ENCODE measurements at regions not wholly inside any gene's neighbourhood (a gene's known extent, or its start where the extent isn't known, plus 50 kb on each side); places are given as distances from the start of the nearest gene placed in this dataset.
"Not testable (repeated sequence)": the region's sequence is repeated elsewhere in the genome, so short reads cannot be mapped to it uniquely, and the experiment has no call there.

DNA sequence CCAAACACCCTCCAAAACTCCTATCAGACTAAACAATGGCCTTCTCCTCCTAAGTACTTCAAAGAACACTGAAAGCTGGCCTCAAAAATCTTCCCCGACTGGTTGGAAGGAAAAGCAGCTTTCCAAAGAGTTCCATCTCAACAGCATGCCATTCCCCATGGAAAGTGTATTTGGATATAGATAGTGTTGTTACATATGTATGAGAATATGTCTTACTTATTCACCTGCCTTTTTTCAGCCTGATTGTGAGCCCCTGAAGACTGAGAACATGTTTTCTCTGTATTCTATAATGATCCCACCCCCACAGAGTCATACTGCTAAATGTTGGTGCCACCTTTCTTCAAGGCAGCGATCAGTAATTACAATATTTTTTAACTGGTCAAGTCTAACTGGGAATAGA lies 185.4 kb upstream of the G2E3 start:
- DNase-seq (ENCODE audit: low read depth) = no peak

DNA sequence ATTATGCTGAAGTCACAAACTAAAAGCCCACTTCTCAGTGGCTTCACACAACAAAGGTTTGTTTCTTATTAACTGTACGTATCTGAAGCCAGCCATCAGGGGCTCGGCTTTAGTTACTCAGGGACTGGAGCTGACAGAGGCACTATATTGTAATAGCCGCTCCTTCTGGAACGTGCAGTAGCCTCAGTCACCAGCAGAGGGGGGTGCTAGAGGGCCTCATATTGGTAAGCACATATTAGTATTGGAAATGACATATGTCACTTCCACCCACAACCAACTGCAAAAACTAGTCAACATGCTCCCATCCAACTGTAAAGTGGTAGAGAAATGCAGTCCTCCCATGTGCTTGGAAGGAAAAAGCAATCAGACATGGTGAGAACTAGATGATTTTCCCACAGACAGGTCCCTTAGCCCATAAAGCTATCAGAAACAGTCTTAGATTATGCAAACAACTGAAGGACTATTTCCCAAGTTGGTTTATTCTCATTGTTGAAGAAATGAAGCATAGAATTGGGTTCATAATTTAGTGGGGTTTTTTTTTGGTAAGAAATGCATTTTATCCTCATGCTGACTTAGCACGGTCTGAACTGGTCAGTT lies 183.6 kb upstream of the G2E3 start:
- peak; percentile 1 for DNase-seq (ENCODE audit: low read depth)

DNA sequence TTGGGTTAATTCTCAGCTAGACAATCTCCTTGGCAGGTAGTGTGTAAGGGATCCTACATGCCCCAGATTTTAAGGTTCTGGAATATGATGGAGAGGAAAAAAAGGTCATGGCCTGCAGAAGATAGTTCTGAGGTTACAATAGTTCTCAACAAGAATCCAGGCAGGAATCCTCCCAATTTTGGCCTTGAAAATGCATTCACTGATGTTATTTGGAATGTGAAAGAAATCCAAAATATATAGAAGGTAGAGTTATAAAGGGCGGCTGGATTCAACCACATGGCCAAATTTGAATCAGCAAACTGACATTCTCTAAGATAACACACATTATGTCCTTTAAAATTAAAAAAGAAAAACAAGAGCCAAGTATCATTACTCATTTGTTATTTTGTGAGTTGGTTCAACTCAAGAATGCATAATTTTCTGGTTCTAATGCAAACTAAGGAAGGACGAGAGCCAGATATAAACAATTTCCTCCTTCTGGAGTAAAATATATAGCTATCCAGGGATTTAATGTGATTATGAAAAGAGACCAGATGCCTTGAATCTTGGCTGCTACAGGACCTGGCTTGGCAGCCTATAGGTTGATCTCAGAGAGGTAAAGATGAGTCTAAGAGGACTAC lies 177.0 kb upstream of the G2E3 start:
- DNase-seq (ENCODE audit: low read depth) = no peak

DNA sequence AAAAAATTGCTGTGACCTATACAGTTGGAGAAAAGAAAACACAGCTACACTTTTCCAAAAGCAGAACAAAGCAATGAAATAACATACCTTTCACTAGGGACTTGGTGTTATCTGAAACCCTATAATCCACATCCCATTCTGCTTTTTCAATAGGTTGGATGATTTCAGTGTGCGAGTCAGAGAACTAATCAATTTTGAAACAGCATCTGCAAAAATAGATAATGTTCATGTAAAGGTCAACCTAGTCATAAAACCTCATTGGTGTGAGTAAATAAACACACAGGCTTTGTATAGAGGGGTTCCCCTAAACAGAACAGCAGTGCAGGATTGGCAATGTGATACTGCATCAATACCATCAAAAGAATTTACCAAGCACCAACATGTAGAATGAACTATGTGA lies 173.0 kb upstream of the G2E3 start:
- no peak for DNase-seq (ENCODE audit: low read depth)

DNA sequence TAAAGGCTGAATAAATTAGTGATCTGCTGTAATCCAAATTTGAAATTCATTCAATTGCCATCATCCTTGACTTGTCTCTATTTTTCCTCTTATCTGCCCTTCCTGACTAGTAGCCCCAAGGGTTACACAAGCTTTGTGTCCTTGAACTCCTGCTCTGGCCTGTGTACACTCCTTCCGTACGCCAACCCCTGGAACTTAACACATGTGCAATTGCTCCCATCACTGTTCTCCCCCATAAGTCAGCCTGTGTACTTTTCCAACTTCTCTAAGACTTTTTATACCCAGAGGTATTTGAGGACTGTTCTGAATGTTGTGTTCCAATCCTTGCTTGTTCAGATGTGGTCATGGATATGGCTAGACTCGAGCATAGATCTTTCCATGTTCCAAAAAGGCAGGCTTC lies 171.1 kb upstream of the G2E3 start:
- no peak for DNase-seq (ENCODE audit: low read depth)

DNA sequence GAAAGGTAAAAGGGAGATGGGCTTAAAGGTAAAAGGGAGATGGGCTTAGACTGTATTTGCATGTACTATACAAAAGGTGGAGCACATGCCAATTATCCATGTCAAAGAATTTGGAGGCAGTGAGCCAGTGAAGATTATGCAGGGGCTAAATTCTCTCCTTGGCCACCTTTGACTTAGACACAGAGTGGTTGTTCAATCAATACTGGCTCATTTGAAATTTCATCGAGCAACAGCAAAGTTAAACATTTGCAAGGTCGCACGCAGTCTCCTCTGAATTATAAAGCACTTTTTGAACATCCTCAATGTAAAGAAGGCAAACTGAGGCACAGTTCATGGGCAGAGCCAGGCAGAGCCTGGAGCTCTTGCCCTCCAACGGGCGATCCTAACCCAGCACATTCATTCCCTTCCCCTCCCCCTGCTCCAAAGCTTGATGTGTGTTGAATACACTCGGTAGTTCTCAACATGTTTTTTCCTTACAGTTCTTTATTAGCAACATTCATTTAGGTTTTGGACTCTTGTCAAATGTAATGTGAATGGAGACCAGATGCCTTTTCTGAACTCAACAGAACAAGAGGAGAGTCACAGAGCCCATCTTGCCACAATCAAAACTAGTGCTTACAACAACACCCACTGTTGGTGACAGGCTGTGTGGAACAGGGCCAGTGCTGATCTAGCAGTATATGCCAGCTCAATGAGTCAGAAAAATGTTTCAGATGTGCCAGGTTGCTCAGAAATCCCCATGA lies 169.7 kb upstream of the G2E3 start:
- no peak for DNase-seq (ENCODE audit: low read depth)

DNA sequence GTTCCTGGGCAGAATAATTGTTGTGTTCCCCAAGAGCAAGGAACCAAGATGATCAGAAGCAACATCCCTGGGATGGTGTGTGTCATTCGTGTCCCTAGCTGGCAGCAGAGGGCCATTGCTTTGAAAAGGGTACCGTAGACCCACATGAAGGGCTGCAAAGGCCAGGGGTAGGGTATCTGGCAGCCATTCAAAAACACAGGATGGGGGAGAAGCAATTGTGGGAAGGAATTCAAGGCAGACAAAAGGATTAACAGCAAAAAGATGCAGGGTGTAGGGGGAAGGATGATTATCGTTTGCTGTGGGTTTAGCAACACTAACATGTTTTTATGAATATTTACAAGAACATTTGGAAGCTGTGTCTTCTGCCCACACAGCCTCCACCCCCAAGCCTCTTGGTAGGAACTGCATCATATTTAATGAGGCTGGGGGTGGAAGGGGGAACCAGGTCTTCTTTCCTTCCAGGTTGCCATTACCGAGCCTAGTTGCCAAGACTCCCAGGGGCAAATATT lies 169.0 kb upstream of the G2E3 start:
- DNase-seq (ENCODE audit: low read depth) = no peak

DNA sequence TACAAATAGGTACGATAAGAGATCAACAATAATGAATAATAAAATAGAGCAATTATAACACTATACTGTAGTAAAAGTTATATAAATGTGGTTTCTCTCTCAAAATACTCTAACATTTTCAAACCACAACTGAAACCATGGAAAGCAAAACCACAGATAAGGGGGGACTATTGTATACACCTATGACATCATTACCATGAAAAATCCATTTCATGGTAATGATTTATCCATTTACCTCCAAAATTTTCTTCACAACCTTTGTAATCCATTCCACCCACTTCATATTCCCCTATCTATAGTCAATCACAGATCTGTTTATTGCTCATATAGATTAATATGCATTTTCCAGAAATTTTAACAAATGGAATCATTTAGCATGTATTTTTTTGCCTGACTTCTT lies 163.9 kb upstream of the G2E3 start:
- DNase-seq (ENCODE audit: low read depth) = no peak

DNA sequence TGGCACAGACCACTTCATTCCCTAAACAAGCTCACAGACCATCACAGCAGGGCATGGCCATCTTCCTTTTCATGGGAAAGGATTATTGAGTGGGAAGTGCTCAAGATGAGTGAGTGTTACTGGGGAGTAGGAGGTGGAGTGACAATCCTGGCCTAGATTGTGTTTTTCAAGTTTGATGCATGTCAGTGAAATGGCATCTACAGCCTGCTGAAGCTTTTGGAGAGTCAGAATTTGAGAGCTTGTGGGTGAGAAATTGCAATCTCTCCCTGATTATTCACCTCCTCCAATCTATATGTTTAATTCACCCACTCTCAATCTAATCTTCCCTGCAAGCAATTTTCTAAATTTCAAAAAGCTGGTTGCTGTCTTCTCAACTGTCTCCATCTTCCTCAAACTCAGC lies 156.1 kb upstream of the G2E3 start:
- no peak for DNase-seq (ENCODE audit: low read depth)

DNA sequence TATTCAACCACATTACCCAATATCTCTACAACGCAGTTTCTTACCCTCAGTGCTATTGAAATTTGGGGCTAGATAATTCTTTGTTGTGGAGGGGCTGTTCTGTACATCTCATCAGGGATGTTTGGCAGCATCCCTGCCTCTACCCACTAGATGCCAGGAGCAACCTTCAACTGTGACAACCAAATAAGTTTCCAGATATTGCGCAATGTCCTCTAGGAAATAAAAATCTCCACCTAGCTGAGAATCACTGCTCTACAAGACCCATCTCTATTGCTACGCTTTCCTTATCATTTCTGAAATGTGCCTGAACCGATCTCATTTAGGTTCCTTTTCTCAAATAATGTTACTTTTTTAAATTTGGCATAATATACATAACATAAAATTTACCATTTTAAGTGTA lies 155.2 kb upstream of the G2E3 start:
- DNase-seq (ENCODE audit: low read depth) = no peak

DNA sequence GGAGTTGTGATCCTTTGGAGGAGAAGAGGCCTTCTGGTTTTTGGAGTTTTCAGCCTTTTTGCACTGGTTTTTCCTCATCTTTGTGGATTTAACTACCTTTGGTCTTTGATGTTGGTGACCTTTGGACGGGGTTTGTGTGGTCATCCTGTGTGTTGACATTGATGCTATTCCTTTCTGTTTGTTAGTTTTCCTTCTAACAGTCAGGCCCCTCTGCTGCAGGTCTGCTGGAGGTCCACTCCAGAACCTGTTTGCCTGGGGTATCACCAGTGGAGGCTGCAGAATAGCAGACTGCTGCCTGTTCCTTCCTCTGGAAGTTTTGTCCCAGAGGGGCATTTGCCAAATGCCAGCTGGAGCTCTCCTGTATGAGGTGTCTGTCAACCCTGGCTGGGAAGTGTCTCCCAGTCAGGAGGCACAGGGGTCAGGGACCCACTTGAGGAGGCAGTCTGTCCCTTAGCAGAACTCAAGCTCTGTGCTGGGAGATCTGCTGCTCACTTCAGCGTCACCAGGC lies 149.4 kb upstream of the G2E3 start:
- DNase-seq (ENCODE audit: low read depth) = not testable (repeated sequence)

DNA sequence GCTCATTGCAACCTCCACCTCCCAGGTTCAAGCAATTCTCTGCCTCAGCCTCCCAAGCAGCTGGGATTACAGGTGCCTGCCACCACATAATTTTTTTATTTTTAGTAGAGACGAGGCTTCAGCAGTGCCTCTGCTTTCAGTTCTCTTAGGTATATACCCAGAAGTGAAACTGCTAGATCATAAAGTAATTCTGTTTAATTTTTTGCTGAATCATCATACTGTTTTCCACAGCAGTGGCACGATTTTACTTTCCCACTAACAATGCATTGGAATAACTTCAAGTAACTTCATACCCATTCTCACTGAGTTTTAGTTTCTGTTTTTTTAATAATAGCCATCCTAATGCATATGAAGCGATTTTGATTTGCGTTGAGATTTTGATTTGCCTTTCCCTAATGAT lies 148.0 kb upstream of the G2E3 start:
- no peak for DNase-seq (ENCODE audit: low read depth)

DNA sequence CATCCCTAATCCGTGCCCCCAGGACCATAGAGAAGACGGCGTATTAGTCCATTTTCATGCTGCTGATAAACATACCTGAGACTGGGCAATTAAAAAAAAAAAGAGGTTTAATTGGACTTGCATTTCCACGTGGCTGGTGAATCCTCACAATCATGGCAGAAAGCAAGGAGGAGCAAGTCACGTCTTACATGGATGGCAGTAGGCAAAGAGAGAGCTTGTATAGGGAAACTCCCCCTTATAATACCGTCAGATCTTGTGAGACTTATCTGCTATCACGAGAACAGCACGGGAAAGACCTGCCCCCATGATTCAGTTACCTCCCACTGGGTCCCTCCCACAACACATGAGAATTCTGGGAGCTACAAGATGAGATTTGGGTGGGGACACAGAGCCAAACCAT lies 145.8 kb upstream of the G2E3 start:
- not testable (repeated sequence) for DNase-seq (ENCODE audit: low read depth)

DNA sequence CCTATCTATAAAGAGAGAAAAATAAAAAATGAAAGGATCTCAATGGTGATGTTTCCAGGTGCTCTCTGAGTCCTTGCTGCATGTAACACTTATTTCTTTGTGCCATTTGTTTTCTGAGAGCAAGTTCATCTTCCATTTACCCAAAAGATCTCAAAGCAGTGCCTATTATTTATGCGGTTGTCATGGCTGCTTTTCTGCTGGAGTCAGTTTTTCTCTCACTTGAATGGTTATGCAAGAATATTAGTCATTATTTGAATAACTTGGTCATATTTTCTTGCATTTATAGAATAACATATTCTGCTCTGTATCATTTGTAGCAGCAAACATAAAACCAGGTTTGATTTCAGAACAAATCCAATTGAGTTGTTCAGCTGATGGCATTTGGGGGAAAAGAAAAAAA lies 141.8 kb upstream of the G2E3 start:
- no peak for DNase-seq (ENCODE audit: low read depth)

DNA sequence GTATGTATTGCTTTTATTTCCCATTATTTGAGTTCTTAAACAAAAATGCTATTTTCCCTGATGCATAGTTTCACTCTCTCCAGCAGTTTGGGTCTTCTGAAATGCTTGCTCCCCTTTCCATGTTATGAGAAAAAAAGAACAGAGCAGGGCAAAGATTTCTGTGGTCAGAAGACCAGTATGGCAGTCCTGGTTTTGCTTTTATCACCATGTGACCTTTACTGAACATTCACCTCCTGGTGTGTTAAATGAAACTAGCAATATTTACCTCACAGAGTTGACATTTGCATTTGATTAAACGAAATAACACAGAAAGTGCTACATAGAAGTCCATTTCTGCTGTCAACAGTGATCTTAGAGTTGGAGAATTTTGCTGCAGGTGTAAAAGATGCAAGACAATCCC lies 141.0 kb upstream of the G2E3 start:
- DNase-seq (ENCODE audit: low read depth) = no peak

DNA sequence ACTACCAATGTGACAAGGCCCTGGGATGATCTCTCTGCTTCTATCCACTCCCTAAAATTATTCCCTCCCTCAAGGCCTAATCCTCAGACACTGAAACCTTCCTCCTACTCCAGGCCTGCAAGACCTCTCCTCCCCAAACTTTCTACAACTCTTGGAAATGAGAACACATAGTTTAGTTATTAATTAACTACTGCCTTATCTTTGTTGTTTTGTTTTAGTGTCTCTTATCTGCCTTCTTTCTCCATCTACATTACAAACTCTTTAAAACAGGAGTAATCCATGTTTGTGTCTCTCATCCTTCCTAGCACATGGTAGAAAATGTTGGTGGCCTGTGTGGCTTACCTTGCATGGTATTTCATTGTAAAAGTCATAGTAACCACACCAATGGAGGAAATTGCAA lies 139.9 kb upstream of the G2E3 start:
- no peak for DNase-seq (ENCODE audit: low read depth)

DNA sequence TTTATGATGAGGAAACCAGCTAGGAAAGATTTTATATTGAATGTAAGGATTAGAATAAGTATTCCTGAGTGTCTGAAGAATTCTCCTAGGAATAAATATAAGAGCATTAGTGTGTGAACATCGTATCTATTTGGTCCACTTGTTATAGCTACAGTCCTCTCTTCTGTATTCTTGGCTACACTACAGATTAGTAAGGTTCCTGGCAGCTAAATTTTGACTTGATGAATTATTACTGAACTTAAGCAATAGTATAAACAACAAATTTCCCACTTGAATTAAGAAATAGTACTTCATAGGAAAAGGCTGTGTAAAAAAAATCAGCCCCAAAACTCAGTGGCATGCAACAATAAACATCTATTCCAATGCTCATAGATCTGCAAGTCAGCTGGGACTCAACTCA lies 138.4 kb upstream of the G2E3 start:
- no peak for DNase-seq (ENCODE audit: low read depth)

DNA sequence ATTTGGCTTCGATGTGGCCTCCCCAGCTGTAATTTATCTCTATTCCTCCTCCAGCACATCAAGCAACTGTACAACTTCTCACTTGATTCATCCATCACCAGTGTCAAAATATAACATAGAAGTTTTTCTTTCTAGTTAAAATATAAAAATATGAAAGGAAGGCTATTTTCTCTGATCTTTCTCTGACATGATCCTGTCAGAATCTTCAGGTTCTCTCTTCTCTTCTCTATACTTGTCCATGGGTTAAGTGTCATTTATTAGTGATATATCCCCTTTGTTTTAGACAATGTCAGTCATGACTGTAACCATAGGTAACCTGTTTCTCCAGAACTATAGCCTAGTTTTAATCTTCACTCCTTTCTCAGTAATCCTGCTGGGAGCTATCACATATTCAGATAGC lies 132.5 kb upstream of the G2E3 start:
- no peak for DNase-seq (ENCODE audit: low read depth)

DNA sequence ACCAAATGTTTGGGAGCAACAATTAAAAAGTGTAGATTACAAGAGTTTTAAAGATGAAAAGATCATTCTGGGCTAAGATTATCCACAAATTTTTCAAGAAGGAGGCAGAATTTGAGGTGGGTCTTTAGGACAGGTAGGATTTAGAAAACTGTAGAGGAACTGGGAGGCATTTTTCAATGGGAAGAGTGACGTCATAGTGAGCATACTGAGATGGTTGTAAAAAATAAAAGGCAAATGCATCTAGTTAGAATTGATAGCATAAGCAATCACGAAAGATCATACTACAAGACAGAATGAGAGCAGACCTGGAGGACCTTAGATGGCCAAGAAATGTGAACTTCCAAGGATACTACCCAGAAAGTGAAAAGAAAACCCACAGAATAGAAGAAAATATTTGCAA lies 131.6 kb upstream of the G2E3 start:
- DNase-seq (ENCODE audit: low read depth) = no peak

DNA sequence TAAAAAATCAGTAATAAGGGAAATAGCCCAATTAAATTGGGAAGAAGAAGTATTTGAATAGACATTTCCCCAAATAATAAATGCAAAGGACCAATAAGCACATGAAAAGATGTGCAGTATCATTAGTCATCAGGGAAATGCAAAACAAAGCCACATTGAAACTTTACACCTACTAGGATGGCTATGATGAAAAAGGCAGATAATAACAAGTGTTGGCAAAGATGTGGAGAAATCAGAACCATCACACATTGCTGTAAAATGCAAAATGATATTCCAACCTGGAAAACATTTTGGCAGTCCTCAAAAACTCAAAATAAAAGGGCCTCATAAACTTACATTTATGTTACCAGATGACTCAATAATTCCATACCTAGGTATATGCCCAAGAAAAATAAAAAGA lies 131.1 kb upstream of the G2E3 start:
- no peak for DNase-seq (ENCODE audit: low read depth)

DNA sequence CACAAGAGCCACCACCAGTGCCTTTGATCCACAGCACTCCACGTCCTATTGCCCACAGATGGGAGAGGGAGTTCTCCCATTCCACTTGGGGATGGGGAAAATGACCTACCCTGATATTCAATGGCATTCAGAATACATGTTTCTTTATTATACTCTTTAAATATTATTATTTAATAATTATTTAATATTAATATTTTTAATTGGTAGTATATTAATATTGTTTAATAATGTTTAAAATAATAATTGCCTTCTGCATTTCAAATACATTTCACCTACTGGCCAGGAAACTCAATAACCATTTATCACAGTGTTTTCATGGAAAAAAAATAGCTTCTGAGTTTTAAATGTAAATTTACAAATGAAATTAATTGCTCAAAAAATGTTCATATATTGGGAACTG lies 127.4 kb upstream of the G2E3 start:
- no peak for DNase-seq (ENCODE audit: low read depth)

DNA sequence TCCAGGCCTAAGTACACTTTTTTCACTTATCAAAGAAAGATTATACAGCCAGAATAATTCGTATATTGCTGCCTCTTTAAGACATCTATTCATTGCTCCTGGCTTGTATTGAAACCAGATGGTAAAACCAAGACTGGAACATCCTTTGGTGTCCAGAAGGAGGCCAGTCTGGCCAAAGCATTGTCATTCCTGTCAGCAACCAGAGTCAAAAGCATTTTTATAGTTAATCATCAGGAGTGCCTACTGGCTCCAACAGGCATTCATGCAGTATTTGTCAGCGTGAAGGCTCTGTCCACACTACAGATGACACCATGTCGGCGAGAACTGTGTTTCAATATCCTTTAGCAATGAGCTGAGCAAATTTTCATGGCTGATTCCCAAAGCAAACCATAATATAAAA lies 118.0 kb upstream of the G2E3 start:
- DNase-seq (ENCODE audit: low read depth) = no peak

DNA sequence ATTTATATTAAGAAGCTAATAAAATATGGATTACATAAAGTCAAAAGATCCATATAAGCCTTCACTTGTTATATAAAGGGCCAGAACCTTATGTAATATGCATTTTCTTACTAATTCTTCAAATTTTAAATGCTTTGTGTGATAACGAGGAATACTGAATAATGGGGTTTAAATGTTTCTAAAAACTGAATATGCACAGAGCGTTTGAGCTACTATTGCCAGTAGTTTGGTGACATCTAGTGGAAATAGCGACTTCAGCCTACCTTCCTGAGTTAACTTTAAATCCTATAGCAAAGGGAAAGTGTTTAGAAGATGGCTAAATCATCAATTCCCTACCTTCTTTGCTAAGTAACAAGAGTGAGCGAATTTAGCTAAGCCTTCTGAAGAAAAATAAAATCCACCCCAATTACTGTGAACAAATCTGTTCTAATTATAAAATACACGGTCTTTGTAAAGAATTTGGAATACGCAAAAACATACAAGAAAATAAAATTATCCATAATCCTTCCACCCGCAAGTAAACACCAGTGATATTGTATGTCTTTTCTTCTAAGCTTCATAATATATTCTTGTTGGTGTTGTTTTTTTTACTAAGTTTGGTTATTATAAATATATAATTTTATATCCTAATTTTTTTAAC lies 115.5 kb upstream of the G2E3 start:
- no peak for DNase-seq (ENCODE audit: low read depth)
